ENCODE measurements at regions not wholly inside any gene's neighbourhood (a gene's known extent, or its start where the extent isn't known, plus 50 kb on each side); places are given as distances from the start of the nearest gene placed in this dataset.

GRCh38 chr2:103145739-103146138 lies 383.9 kb downstream of the TMEM182 start:
- Histone ChIP-seq H3K27ac (ENCODE audit: low read length) (no peak overlapping the region), H3K4me1 (ENCODE audit: control insufficient read depth, insufficient read depth, low read length) (no peaks in the 10 kb centered on the region), H3K27me3 (ENCODE audit: control insufficient read depth, insufficient read depth, low read length) (no peaks in the 10 kb centered on the region), H3K36me3 (ENCODE audit: control insufficient read depth, insufficient read depth, low read length) (no peaks in the 10 kb centered on the region), H3K4me3 (ENCODE audit: low read length) (no peak overlapping the region), H3K9me3 (ENCODE audit: control insufficient read depth, low read depth, low read length) (no peaks in the 10 kb centered on the region)
- no peak for DNase-seq
- no CpG with 5 or more reads among the region's 1 CpG for WGBS (ENCODE audit: insufficient coverage, low lambda C conversion rate)

- WGBS (ENCODE audit: insufficient coverage, low lambda C conversion rate): no CpG with 5 or more reads among the region's 3 CpGs
- H3K4me1 ChIP-seq (ENCODE audit: control insufficient read depth, insufficient read depth, low read length): no peaks in the 10 kb centered on the region
- H3K4me3 ChIP-seq (ENCODE audit: low read length): no peak overlapping the region
- DNase-seq: no peak
- H3K27ac ChIP-seq (ENCODE audit: low read length): no peak overlapping the region
- no peaks in the 10 kb centered on the region for H3K9me3 ChIP-seq (ENCODE audit: control insufficient read depth, low read depth, low read length)
- no peaks in the 10 kb centered on the region for H3K36me3 ChIP-seq (ENCODE audit: control insufficient read depth, insufficient read depth, low read length)
- H3K27me3 ChIP-seq (ENCODE audit: control insufficient read depth, insufficient read depth, low read length): no peaks in the 10 kb centered on the region
These were observed 389.2 kb downstream of the TMEM182 start for GRCh38 chr2:103151046-103151445.

GRCh38 chr2:103152556-103152955 lies 390.7 kb downstream of the TMEM182 start:
- Histone ChIP-seq H3K9me3 (ENCODE audit: control insufficient read depth, low read depth, low read length) (no peaks in the 10 kb centered on the region), H3K4me1 (ENCODE audit: control insufficient read depth, insufficient read depth, low read length) (no peaks in the 10 kb centered on the region), H3K27me3 (ENCODE audit: control insufficient read depth, insufficient read depth, low read length) (no peaks in the 10 kb centered on the region), H3K4me3 (ENCODE audit: low read length) (no peak overlapping the region), H3K27ac (ENCODE audit: low read length) (no peak overlapping the region), H3K36me3 (ENCODE audit: control insufficient read depth, insufficient read depth, low read length) (no peaks in the 10 kb centered on the region)
- no peak for DNase-seq
- WGBS (ENCODE audit: insufficient coverage, low lambda C conversion rate): no CpG with 5 or more reads among the region's 2 CpGs

GRCh38 chr2:103153580-103154284 lies 391.9 kb downstream of the TMEM182 start:
- H3K4me3 ChIP-seq (ENCODE audit: low read length): no peak overlapping the region
- H3K4me1 ChIP-seq (ENCODE audit: control insufficient read depth, insufficient read depth, low read length): no peaks in the 10 kb centered on the region
- no peaks in the 10 kb centered on the region for H3K27me3 ChIP-seq (ENCODE audit: control insufficient read depth, insufficient read depth, low read length)
- no peaks in the 10 kb centered on the region for H3K36me3 ChIP-seq (ENCODE audit: control insufficient read depth, insufficient read depth, low read length)
- DNase-seq: peak in 1 of 2 donors; percentile 11
- no peak overlapping the region for H3K27ac ChIP-seq (ENCODE audit: low read length)
- WGBS (ENCODE audit: insufficient coverage, low lambda C conversion rate): 67% methylated on average over 1 of the region's 9 CpGs
- H3K9me3 ChIP-seq (ENCODE audit: control insufficient read depth, low read depth, low read length): no peaks in the 10 kb centered on the region

- no peaks in the 10 kb centered on the region for H3K4me1 ChIP-seq (ENCODE audit: control insufficient read depth, insufficient read depth, low read length)
- no CpG with 5 or more reads among the region's 3 CpGs for WGBS (ENCODE audit: insufficient coverage, low lambda C conversion rate)
- no peaks in the 10 kb centered on the region for H3K36me3 ChIP-seq (ENCODE audit: control insufficient read depth, insufficient read depth, low read length)
These were observed 393.5 kb downstream of the TMEM182 start for GRCh38 chr2:103155308-103155707.

GRCh38 chr2:103159018-103159417 lies 397.2 kb downstream of the TMEM182 start:
- WGBS (ENCODE audit: insufficient coverage, low lambda C conversion rate): 88% methylated on average over 1 of the region's 3 CpGs
- H3K4me1 ChIP-seq (ENCODE audit: control insufficient read depth, insufficient read depth, low read length): no peaks in the 10 kb centered on the region
- no peak overlapping the region for H3K4me3 ChIP-seq (ENCODE audit: low read length)
- H3K27me3 ChIP-seq (ENCODE audit: control insufficient read depth, insufficient read depth, low read length): no peaks in the 10 kb centered on the region
- no peak overlapping the region for H3K27ac ChIP-seq (ENCODE audit: low read length)
- no peak for DNase-seq
- no peaks in the 10 kb centered on the region for H3K36me3 ChIP-seq (ENCODE audit: control insufficient read depth, insufficient read depth, low read length)
- H3K9me3 ChIP-seq (ENCODE audit: control insufficient read depth, low read depth, low read length): no peaks in the 10 kb centered on the region

More at GRCh38 chr2:103155308-103155707, 393.5 kb downstream of the TMEM182 start:
- Histone ChIP-seq H3K4me3 (ENCODE audit: low read length) (no peak overlapping the region), H3K27me3 (ENCODE audit: control insufficient read depth, insufficient read depth, low read length) (no peaks in the 10 kb centered on the region), H3K9me3 (ENCODE audit: control insufficient read depth, low read depth, low read length) (no peaks in the 10 kb centered on the region), H3K27ac (ENCODE audit: low read length) (no peak overlapping the region)
- no peak for DNase-seq

GRCh38 chr2:103161456-103162289 lies 399.8 kb downstream of the TMEM182 start:
- no peak overlapping the region for H3K27ac ChIP-seq (ENCODE audit: low read length)
- 83% methylated on average over 2 of the region's 7 CpGs for WGBS (ENCODE audit: insufficient coverage, low lambda C conversion rate)
- H3K27me3 ChIP-seq (ENCODE audit: control insufficient read depth, insufficient read depth, low read length): no peaks in the 10 kb centered on the region
- no peak overlapping the region for H3K4me3 ChIP-seq (ENCODE audit: low read length)
- no peaks in the 10 kb centered on the region for H3K36me3 ChIP-seq (ENCODE audit: control insufficient read depth, insufficient read depth, low read length)
- no peaks in the 10 kb centered on the region for H3K9me3 ChIP-seq (ENCODE audit: control insufficient read depth, low read depth, low read length)
- no peaks in the 10 kb centered on the region for H3K4me1 ChIP-seq (ENCODE audit: control insufficient read depth, insufficient read depth, low read length)
- DNase-seq: peak; percentile 26 to 33

GRCh38 chr2:103164748-103165147 lies 402.9 kb downstream of the TMEM182 start:
- no CpG with 5 or more reads among the region's 5 CpGs for whole genome bisulfite sequencing (ENCODE audit: insufficient coverage, low lambda C conversion rate)
- no peaks in the 10 kb centered on the region for H3K27me3 ChIP-seq (ENCODE audit: control insufficient read depth, insufficient read depth, low read length)
- no peaks in the 10 kb centered on the region for H3K4me1 ChIP-seq (ENCODE audit: control insufficient read depth, insufficient read depth, low read length)
- no peak overlapping the region for H3K27ac ChIP-seq (ENCODE audit: low read length)
- no peak for DNase-seq
- H3K4me3 ChIP-seq (ENCODE audit: low read length): no peak overlapping the region
- no peaks in the 10 kb centered on the region for H3K36me3 ChIP-seq (ENCODE audit: control insufficient read depth, insufficient read depth, low read length)
- H3K9me3 ChIP-seq (ENCODE audit: control insufficient read depth, low read depth, low read length): no peaks in the 10 kb centered on the region

GRCh38 chr2:103165836-103166235 lies 404.0 kb downstream of the TMEM182 start:
- Histone ChIP-seq H3K27ac (ENCODE audit: low read length) (no peak overlapping the region), H3K4me1 (ENCODE audit: control insufficient read depth, insufficient read depth, low read length) (no peaks in the 10 kb centered on the region), H3K4me3 (ENCODE audit: low read length) (no peak overlapping the region), H3K36me3 (ENCODE audit: control insufficient read depth, insufficient read depth, low read length) (no peaks in the 10 kb centered on the region), H3K27me3 (ENCODE audit: control insufficient read depth, insufficient read depth, low read length) (no peaks in the 10 kb centered on the region), H3K9me3 (ENCODE audit: control insufficient read depth, low read depth, low read length) (no peaks in the 10 kb centered on the region)
- WGBS (ENCODE audit: insufficient coverage, low lambda C conversion rate): 95% methylated on average over 2 of the region's 6 CpGs
- no peak for DNase-seq

- H3K27ac ChIP-seq (ENCODE audit: low read length): no peak overlapping the region
- H3K4me3 ChIP-seq (ENCODE audit: low read length): no peak overlapping the region
- no peaks in the 10 kb centered on the region for H3K4me1 ChIP-seq (ENCODE audit: control insufficient read depth, insufficient read depth, low read length)
- H3K9me3 ChIP-seq (ENCODE audit: control insufficient read depth, low read depth, low read length): no peaks in the 10 kb centered on the region
- no peaks in the 10 kb centered on the region for H3K36me3 ChIP-seq (ENCODE audit: control insufficient read depth, insufficient read depth, low read length)
- DNase-seq: peak; percentile 9 to 55
- no peaks in the 10 kb centered on the region for H3K27me3 ChIP-seq (ENCODE audit: control insufficient read depth, insufficient read depth, low read length)
- WGBS (ENCODE audit: insufficient coverage, low lambda C conversion rate): 46% methylated on average over 3 of the region's 12 CpGs
These were observed 404.9 kb downstream of the TMEM182 start for GRCh38 chr2:103166456-103167324.

Measured in large intestine (tissue), 3 donors.